BLaER1 (cell line): ENCODE measurements at regions not wholly inside any gene's neighbourhood (a gene's known extent, or its start where the extent isn't known, plus 50 kb on each side); places are given as distances from the start of the nearest gene placed in this dataset.

ENCODE experiments used
- H3K27ac ChIP-seq: shearing (Covaris generic); formaldehyde crosslinking; 2 replicates; pipeline ENCODE4 v1.8.1; 2022
- H3K27me3 ChIP-seq: shearing (Covaris generic); formaldehyde crosslinking; 2 replicates; pipeline ENCODE4 v1.8.1; 2022
- H3K36me3 ChIP-seq: shearing (Covaris generic); formaldehyde crosslinking; 2 replicates; pipeline ENCODE4 v1.8.1; 2022
- H3K4me1 ChIP-seq: shearing (Covaris generic); formaldehyde crosslinking; 2 replicates; pipeline ENCODE4 v1.8.1; 2022
- H3K4me2 ChIP-seq: shearing (Covaris generic); formaldehyde crosslinking; 2 replicates; pipeline ENCODE4 v1.8.1; 2022
- H3K4me3 ChIP-seq: shearing (Covaris generic); formaldehyde crosslinking; 2 replicates; pipeline ENCODE4 v1.8.1; 2022
- H3K9ac ChIP-seq: shearing (Covaris generic); formaldehyde crosslinking; 2 replicates; pipeline ENCODE4 v1.8.1; 2022
- H3K9me3 ChIP-seq: shearing (Covaris generic); formaldehyde crosslinking; 2 replicates; pipeline ENCODE4 v1.8.1; 2022
- H4K20me1 ChIP-seq: shearing (Covaris generic); formaldehyde crosslinking; 2 replicates; pipeline ENCODE4 v1.8.1; 2022
- Cebpa-rat ChIP-seq: shearing (Covaris generic); IDR thresholded peaks from 2 replicates; pipeline ENCODE4 v1.8.1; 2022

DNA sequence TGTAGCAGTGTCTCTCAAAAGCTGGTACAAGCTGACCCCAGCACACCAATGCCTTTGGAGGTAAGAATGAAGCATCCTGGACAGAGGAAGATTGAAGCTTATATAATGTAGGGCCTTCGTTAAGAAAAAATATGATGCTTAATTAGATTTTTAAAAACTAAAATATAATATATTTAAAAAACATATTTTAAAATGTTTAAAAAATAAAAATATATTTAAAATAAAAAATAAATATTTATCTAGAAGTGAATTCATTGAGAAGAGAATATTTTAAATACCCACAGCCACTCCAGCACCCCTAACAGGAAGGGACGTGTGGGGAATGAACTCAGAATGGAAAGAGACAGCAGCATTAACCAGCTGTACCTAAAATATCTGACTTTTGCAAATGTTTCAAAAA lies 65.1 kb upstream of the DDX53 start:
- Histone ChIP-seq H3K4me3 (no peak overlapping the region), H3K9me3 (peaks cover 42% of the 10 kb centered on the region), H3K9ac (no peak overlapping the region), H3K4me1 (peaks cover 16% of the 10 kb centered on the region), H3K4me2 (no peak overlapping the region), H3K36me3 (no peaks in the 10 kb centered on the region), H3K27me3 (no peaks in the 10 kb centered on the region), H4K20me1 (no peaks in the 10 kb centered on the region), H3K27ac (no peak overlapping the region)
- no peak for TF ChIP-seq Cebpa-rat

GRCh38 chrX:22944945-22945344 lies 54.8 kb upstream of the DDX53 start:
- Histone ChIP-seq H3K27ac (no peak overlapping the region), H4K20me1 (no peaks in the 10 kb centered on the region), H3K9ac (no peak overlapping the region), H3K4me1 (peaks cover 9% of the 10 kb centered on the region), H3K36me3 (no peaks in the 10 kb centered on the region), H3K4me2 (no peak overlapping the region), H3K27me3 (no peaks in the 10 kb centered on the region), H3K4me3 (no peak overlapping the region), H3K9me3 (peaks cover 48% of the 10 kb centered on the region)
- peak; percentile 82; the same call in 1 of the 2 replicates for TF ChIP-seq Cebpa-rat
